A673 (cell line): ENCODE measurements at regions not wholly inside any gene's neighbourhood (a gene's known extent, or its start where the extent isn't known, plus 50 kb on each side); places are given as distances from the start of the nearest gene placed in this dataset.

Experiments
- BruUV-seq: library from RNA; stranded (reverse); fragments of 400-500 nt; replicated peaks from 2 replicates; lab custom pipeline; 2021; lab: Mats Ljungman, UMichigan
- CTCF ChIA-PET: fragments of 300-600 bp; sonication (Branson Sonifier 250); formaldehyde crosslinking; loops from one replicate; lab custom pipeline; 2022; ENCODE audit warnings: antibody characterized with exemption; lab: Charles Lee
- POLR2A ChIA-PET: fragments of 300-600 bp; sonication (Branson Sonifier 250); formaldehyde crosslinking; loops from one replicate; lab custom pipeline; 2022; ENCODE audit warnings: antibody characterized with exemption; ENCODE audit not compliant: low non-redundant PET; lab: Charles Lee
- DNase-seq: peaks from one replicate; pipeline ENCODE4 v3.0.0-alpha.2; 2015; ENCODE audit warnings: low spot score
- H3K27ac ChIP-seq: fragments of 200-600 bp; sonication (generic); 2 replicates; pipeline ENCODE4 v1.5.1; 2016; ENCODE audit warnings: mixed run types, low read depth, mild to moderate bottlenecking, mixed read lengths, antibody characterized with exemption, low read length; ENCODE audit not compliant: poor library complexity, severe bottlenecking
- H3K27me3 ChIP-seq: fragments of 200-600 bp; sonication (generic); replicated peaks from 2 replicates; pipeline ENCODE4 v1.6.1; 2017; ENCODE audit warnings: mixed run types, low read depth, mild to moderate bottlenecking, mixed read lengths, antibody characterized with exemption, low read length; ENCODE audit not compliant: insufficient read depth, poor library complexity
- H3K36me3 ChIP-seq: fragments of 200-600 bp; sonication (generic); 2 replicates; pipeline ENCODE4 v1.6.1; 2016; ENCODE audit warnings: mixed run types, mild to moderate bottlenecking, mixed read lengths, antibody characterized with exemption, low read length; ENCODE audit not compliant: insufficient read depth, poor library complexity, severe bottlenecking
- H3K4me1 ChIP-seq: fragments of 200-600 bp; sonication (generic); 2 replicates; pipeline ENCODE4 v1.6.1; 2017; ENCODE audit warnings: mixed run types, mild to moderate bottlenecking, mixed read lengths, antibody characterized with exemption, low read length; ENCODE audit not compliant: insufficient read depth, poor library complexity, severe bottlenecking
- H3K4me3 ChIP-seq: fragments of 200-600 bp; sonication (generic); 2 replicates; pipeline ENCODE4 v1.5.1; 2016; ENCODE audit warnings: low read depth, mixed run types, mild to moderate bottlenecking, mixed read lengths, low read length; ENCODE audit not compliant: poor library complexity, severe bottlenecking
- H3K9me3 ChIP-seq: fragments of 200-600 bp; sonication (generic); 2 replicates; pipeline ENCODE4 v1.6.1; 2016; ENCODE audit warnings: mixed run types, low read depth, mild to moderate bottlenecking, mixed read lengths, antibody characterized with exemption, low read length; ENCODE audit not compliant: poor library complexity, severe bottlenecking
- CTCF ChIP-seq: fragments of 300-800, 200-600 bp; sonication (generic); conservative IDR thresholded peaks from 2 replicates; pipeline ENCODE4 v1.5.1; 2017; ENCODE audit warnings: low read depth, mild to moderate bottlenecking, antibody characterized with exemption, low read length, moderate library complexity, mixed read lengths
- EZH2 ChIP-seq: fragments of 200-600 bp; sonication (generic); IDR thresholded peaks from 2 replicates; pipeline ENCODE4 v1.6.1; 2017; ENCODE audit warnings: borderline replicate concordance, low read depth, mild to moderate bottlenecking, mixed read lengths, antibody characterized with exemption, low read length; ENCODE audit not compliant: poor library complexity, severe bottlenecking
- intact Hi-C: fragments of 100-400 bp; cut with micrococcal nuclease; formaldehyde crosslinking; loops from one replicate; pipeline ENCODE4 v1.10.0; 2022; ENCODE audit not compliant: unreplicated experiment

- H3K4me3 ChIP-seq: no peak overlapping the region
- H3K4me1 ChIP-seq: peaks cover 5% of the 10 kb centered on the region
- no TSS peak for BruUV-seq
- DNase-seq: no peak
- peaks cover 4% of the 10 kb centered on the region for H3K9me3 ChIP-seq
- H3K36me3 ChIP-seq: no peaks in the 10 kb centered on the region
- H3K27me3 ChIP-seq: no peaks in the 10 kb centered on the region
- TF ChIP-seq CTCF: no peak
- no peak for TF ChIP-seq EZH2
- CTCF ChIA-PET: interaction anchor here (1.1 kb wide), 1 partner anchor 40 kb away, joined by 4 read pairs; no protein-coding TSS in a partner anchor
- POLR2A ChIA-PET: no interaction called here
- H3K27ac ChIP-seq: no peak overlapping the region
- intact Hi-C loops: no loop called here
Observed at GRCh38 chr3:33975463-33975862, 177.0 kb downstream of the PDCD6IP start.

GRCh38 chr3:33977227-33977626 is 178.8 kb downstream of the PDCD6IP start:
- ChIA-PET POLR2A (no interaction called here), CTCF (interaction anchor here (0.5 kb wide), 1 partner anchor 125 kb away, joined by 10 read pairs; no protein-coding TSS in a partner anchor)
- BruUV-seq: no TSS peak
- intact Hi-C loops: no loop called here
- Histone ChIP-seq H3K27me3 (no peaks in the 10 kb centered on the region), H3K4me1 (peaks cover 5% of the 10 kb centered on the region), H3K4me3 (no peak overlapping the region), H3K9me3 (peaks cover 4% of the 10 kb centered on the region), H3K27ac (no peak overlapping the region), H3K36me3 (no peaks in the 10 kb centered on the region)
- no peak for DNase-seq
- TF ChIP-seq EZH2: no peak
- no peak for TF ChIP-seq CTCF

GRCh38 chr3:33980252-33980651 is 181.8 kb downstream of the PDCD6IP start:
- peak; percentile 74 for DNase-seq
- Histone ChIP-seq H3K27ac (no peak overlapping the region), H3K9me3 (peaks cover 4% of the 10 kb centered on the region), H3K4me3 (no peak overlapping the region), H3K27me3 (no peaks in the 10 kb centered on the region), H3K4me1 (peaks cover 5% of the 10 kb centered on the region), H3K36me3 (no peaks in the 10 kb centered on the region)
- peak; percentile 72 for TF ChIP-seq CTCF
- TF ChIP-seq EZH2: no peak
- ChIA-PET CTCF (interaction anchor here (0.8 to 1.3 kb wide), 4 partner anchors 65 to 703 kb away, joined by 3 to 5 read pairs (median 4); no protein-coding TSS in a partner anchor), POLR2A (no interaction called here)
- no TSS peak for BruUV-seq
- intact Hi-C loops: loop anchor here (1.0 kb wide), 1 partner anchor 295 kb away; no protein-coding TSS in a partner anchor
